H1 (cell line): ENCODE measurements at regions not wholly inside any gene's neighbourhood (a gene's known extent, or its start where the extent isn't known, plus 50 kb on each side); places are given as distances from the start of the nearest gene placed in this dataset.

ENCODE experiments used
- EZH2 ChIP-seq: fragments of 200-600 bp; sonication (generic); IDR thresholded peaks from 2 replicates; pipeline ENCODE4 v1.7.1; 2012; ENCODE audit warnings: low read depth, mild to moderate bottlenecking, moderate library complexity, low read length, inconsistent platforms; ENCODE audit not compliant: severe bottlenecking

GRCh38 chr3:10672422-10672821, 143.6 kb upstream of the SLC6A11 start (continued):
- TF ChIP-seq EZH2: no peak
